HG02571 (cell line): ENCODE measurements at regions not wholly inside any gene's neighbourhood (a gene's known extent, or its start where the extent isn't known, plus 50 kb on each side); places are given as distances from the start of the nearest gene placed in this dataset.

Experiments used
- ATAC-seq: cut with Tn5 transposase; IDR thresholded peaks from one replicate; pipeline ENCODE4 v1.9.1; 2021; ENCODE audit warnings: mild to moderate bottlenecking, moderate library complexity; ENCODE audit not compliant: unreplicated experiment

DNA sequence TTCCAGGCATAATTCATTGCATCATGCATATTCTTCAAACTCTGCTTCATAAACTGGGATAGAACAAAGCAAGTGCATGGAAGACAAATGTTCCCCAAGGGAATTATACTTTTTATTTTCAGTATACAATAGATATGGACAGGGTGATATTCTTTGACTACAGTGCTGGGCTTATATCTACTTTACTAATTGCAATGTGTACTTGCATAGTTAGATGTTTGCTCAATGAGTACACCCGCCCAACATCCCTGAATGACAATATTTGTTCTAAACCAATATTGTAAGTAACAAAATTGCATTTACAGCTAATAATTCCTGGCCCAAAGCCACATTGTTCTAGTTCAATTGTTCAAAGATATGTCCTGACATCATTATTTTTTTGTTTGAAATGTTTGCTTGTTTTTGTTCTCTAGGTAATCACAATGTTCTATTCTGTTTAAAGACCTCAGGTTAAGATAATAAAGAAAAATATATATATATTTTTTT, 171.4 kb downstream of the PTN start:
- no peak for ATAC-seq

GRCh38 chr7:137169282-137169698, 174.2 kb downstream of the PTN start:
- ATAC-seq, result no peak

DNA sequence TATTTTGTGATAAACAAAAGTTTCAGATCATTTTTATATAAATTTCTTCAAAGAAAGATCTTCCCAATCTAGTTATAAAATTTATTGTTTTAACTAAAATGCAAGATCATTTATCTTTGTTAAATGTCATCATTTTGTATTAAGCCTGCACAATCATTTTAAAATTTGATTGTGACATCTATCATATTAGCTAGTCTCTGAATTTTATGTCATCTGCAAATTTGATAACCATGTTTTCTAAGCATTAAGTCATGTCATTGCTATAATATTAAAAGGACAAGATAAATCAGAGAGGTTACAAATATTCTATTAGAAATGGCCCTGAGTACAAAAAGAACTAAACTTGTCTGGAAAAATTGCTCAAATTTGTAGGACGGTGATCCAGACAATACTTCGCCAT, 175.9 kb downstream of the PTN start:
- ATAC-seq, result no peak

DNA sequence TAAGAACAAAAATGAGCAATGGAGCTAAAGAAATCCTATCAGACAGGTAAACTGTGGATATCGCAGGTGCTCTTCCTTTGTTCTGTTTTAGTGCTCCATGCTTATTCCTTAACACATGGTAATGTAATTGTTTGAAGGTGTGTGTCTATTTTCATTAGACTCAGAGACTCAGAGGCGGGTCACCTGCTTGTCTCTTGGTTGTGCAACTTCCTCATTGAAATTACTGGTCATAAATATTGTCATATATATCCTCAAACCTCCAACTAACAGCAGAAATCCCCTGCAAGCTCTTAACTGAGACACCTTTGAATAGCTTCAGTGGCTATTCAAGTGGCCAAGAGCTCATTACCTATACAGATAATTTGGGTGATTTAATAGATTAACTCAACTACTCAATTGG, 177.2 kb downstream of the PTN start:
- no peak for ATAC-seq

DNA sequence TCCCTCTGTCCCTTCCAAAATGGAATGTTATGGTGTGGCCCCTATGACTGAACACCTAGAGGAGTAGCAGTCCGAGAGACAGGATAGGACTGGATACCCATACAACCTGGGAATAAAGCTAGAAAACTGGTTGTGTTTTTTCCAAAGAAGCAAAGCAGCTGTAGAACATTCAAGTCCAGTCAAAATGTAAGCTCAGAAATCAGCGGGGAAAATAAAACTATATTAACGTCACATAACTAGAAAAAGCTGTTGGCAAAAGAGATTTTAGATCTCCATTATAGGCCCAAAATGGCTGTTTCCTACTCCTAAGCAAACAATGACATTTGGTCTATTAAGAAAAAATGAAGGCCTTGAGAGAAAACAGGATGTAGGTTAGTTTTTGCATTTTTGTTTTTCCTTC, 177.7 kb downstream of the PTN start:
- ATAC-seq, result no peak

GRCh38 chr7:137165241-137165640, 178.3 kb downstream of the PTN start:
- no peak for ATAC-seq

DNA sequence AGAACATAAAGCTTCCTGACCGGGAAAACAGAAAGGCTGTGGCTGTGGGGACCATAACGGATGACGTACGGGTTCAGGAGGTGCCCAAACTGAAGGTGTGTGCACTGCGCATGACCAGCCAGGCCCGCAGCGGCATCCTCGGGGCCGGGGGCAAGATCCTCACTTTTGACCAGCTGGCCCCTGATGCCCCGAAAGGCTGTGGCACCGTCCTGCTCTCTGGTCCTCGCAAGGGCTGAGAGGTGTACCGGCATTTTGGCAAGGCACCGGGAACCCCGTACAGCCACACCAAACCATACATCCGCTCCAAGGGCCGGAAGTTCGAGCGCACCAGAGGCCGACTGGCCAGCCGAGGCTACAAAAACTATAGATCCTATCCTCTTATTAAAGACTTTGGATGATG, 179.3 kb downstream of the PTN start:
- no peak for ATAC-seq

DNA sequence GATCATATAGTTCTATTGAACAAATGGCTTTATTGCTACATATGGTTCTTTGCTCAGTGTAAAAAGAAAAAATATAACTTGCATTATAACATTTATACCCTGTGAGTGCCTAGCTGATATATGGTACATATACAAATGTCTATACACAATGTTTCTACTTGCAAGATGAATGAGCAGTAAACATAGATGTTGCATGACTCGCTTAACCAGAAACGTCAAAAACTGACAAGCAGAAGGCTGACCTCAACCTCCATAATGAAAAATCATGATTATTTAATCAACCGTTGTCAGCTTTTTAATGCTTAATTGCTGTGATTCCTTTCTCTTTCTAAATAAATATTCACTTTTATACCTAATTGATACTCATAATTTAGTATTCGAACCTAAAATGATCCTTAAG, 183.3 kb downstream of the PTN start:
- no peak for ATAC-seq

DNA sequence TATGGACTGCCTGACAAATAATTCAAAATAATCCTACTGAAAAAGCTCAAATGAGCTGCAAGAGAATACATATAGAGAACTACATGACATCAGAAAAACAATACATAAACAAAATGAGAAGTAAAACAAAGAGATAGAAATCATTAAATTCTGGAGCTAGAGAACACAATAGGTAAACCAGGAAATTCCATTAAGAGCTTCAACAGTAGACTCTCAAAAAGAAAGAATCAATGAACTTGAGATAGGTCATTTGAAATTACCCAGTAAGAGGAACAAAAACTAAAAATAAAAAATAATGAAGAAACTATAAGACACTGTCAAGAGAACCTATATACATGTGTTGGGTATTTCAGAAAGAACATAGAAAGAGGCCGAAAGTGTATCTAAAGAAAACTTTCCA, 186.3 kb downstream of the PTN start:
- ATAC-seq, result no peak

DNA sequence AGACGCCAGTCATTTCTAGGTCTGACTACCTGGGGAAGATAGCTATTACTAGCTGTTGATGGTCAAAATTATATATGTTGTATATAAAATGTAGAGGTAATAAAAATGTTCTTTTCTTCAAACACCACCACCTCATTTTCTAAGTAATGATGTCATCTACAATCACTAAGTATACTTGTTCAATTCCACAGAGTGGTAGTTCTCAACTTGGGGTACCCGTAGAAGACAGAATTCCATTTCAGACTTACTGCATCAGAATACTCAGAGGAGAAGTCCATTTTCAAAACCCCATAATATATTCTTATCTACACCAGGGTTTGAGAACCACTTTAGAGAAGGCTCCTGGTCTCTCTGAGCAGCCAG, 191.9 kb downstream of the PTN start:
- ATAC-seq, result no peak

GRCh38 chr7:137151041-137151689, 192.4 kb downstream of the PTN start:
- no peak for ATAC-seq

- no peak for ATAC-seq
These were observed 196.2 kb downstream of the PTN start for GRCh38 chr7:137147338-137147720.

GRCh38 chr7:137146552-137147337, 196.8 kb downstream of the PTN start:
- ATAC-seq, result no peak

GRCh38 chr7:137146012-137146455, 197.5 kb downstream of the PTN start:
- ATAC-seq, result no peak

DNA sequence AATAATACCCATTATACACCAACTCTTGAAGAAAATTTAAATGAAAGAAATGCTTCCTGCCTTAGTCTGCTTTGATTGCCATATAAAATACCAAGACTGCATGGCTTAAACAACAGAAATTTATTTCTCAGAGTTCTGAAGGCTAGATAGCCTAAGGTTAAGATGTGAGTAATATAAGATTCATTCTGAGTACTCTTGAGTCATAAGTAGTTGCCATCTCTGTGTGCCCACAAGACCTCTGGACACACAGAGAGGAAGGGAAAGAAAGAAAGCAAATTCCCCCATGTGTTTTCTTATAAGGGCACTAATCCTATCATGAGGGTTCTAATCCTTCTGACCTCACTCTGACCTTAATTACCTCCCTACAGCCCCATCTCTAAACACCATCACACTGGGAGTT, 201.2 kb downstream of the PTN start:
- no peak for ATAC-seq

DNA sequence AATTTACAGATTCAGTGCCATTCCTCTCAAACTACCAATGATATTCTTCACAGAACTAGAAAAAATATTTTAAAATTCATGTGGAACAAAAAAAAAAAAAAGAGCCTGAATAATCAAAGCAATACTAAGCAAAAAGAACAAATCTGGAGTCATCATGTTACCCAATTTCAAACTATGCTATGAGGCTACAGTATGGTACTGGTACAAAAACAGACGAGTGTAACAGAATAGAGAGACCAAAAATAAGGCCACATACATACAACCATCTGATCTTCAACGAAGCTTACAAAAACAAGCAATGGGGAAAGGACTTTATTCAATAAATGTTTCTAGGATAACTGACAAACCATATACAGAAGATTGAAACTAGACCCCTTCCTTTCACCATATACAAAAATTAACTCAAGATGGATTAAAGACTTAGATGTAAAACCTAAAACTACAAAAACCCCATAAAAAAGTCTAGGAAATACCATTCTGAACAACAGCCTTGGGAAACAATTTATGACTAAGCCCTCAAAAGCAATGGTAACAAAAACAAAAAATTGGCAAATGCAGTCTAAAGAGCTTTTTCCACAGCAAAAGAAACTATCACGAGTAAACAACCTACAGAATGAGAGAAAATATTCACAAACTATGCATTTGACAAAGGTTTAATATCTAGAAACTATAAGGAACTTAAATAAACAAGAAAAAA, 207.7 kb downstream of the PTN start:
- ATAC-seq, result no peak

DNA sequence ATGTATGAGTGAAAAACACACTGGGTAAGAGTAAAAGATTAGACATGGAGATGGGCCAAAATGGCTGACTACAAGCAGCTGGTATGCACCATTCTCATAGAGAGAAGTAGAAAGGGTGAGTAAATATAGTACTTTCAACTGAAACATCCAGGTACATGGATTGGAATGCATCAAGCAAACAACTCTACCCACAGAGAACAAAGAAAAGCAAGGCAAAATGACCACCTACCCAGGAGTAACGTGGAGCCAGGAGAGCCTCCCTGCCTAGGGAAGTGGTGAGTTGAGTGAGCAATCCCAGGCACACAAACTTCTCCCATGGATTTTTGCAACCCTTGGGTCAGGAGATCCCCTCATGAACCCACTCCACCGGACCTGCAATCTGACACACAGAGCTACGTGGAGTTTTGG, 212.8 kb downstream of the PTN start:
- ATAC-seq, result no peak

GRCh38 chr7:137129025-137129424, 214.5 kb downstream of the PTN start:
- no peak for ATAC-seq

GRCh38 chr7:137127806-137128205, 215.7 kb downstream of the PTN start:
- no peak for ATAC-seq

DNA sequence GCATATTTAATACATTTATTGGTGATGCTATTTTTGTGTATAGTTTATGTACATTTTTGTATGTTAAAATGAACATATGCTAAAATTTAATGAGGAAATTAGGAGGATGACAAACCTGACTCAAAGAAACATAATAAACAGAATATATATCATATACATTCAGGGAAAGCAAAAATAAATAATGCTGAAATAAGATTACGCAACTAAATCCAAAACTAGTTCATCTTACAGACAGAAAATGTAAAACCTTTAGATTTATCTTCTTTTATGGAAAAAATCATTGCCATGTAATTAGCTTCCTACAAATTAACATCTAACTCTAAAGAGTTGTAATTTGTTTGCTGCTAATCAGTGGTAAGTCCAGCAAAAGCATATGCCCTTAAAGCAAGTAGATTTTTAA, 216.5 kb downstream of the PTN start:
- no peak for ATAC-seq

- no peak for ATAC-seq
These were observed 221.4 kb downstream of the PTN start for GRCh38 chr7:137122145-137122544.

- ATAC-seq, result peak; percentile 69
These were observed 222.8 kb downstream of the PTN start for GRCh38 chr7:137120690-137121089.
